Skeletal muscle tissue (tissue), 3 donors: ENCODE measurements at regions not wholly inside any gene's neighbourhood (a gene's known extent, or its start where the extent isn't known, plus 50 kb on each side); places are given as distances from the start of the nearest gene placed in this dataset.
"Not testable (repeated sequence)": the region's sequence is repeated elsewhere in the genome, so short reads cannot be mapped to it uniquely, and the experiment has no call there.

Source experiments
- H3K27ac ChIP-seq: one replicate; pipeline ENCODE4 v1.7.0; 2013; ENCODE audit warnings: mild to moderate bottlenecking, low read depth, low read length, inconsistent platforms
- H3K27me3 ChIP-seq, 3 donors: one replicate each; pipeline ENCODE4 v1.7.0; 2013; ENCODE audit warnings: low read length in 3 of 3; ENCODE audit not compliant: control insufficient read depth in 3 of 3, insufficient read depth in 3 of 3
- H3K36me3 ChIP-seq, 3 donors: one replicate each; pipeline ENCODE4 v1.7.0; 2013; ENCODE audit warnings: low read length in 3 of 3; ENCODE audit not compliant: control insufficient read depth in 3 of 3, insufficient read depth in 3 of 3
- H3K4me1 ChIP-seq, 3 donors: one replicate each; pipeline ENCODE4 v1.7.0; 2013; ENCODE audit warnings: low read length in 3 of 3, mild to moderate bottlenecking in 3 of 3; ENCODE audit not compliant: control insufficient read depth in 3 of 3, insufficient read depth in 3 of 3
- H3K4me3 ChIP-seq, 3 donors: one replicate each; pipeline ENCODE4 v1.7.0; 2013; ENCODE audit warnings: low read length in 3 of 3
- H3K9ac ChIP-seq, 3 donors: one replicate each; pipeline ENCODE4 v1.7.0; 2013; ENCODE audit warnings: low read length in 3 of 3, mild to moderate bottlenecking in 3 of 3, moderate library complexity in 2 of 3, low read depth in 1 of 3
- H3K9me3 ChIP-seq, 3 donors: one replicate each; pipeline ENCODE4 v1.7.0; 2013; ENCODE audit warnings: low read length in 3 of 3; ENCODE audit not compliant: control insufficient read depth in 3 of 3
- donor health status: Osteomylitis.

GRCh38 chr4:66931981-66932380, 613.3 kb downstream of the CENPC start:
- not testable (repeated sequence) for H3K4me3 ChIP-seq, H3K36me3 ChIP-seq, H3K27ac ChIP-seq, H3K4me1 ChIP-seq, H3K27me3 ChIP-seq, H3K9ac ChIP-seq, H3K9me3 ChIP-seq

- Histone ChIP-seq H3K9me3 (no peaks in the 10 kb centered on the region), H3K27ac (no peak overlapping the region), H3K27me3 (no peaks in the 10 kb centered on the region), H3K36me3 (no peaks in the 10 kb centered on the region), H3K4me1 (no peaks in the 10 kb centered on the region), H3K9ac (no peak overlapping the region), H3K4me3 (no peak overlapping the region)
Observed at GRCh38 chr4:66930206-66930605, 615.1 kb downstream of the CENPC start.

GRCh38 chr4:66929748-66930147, 615.6 kb downstream of the CENPC start:
- H3K9me3 ChIP-seq = no peaks in the 10 kb centered on the region
- no peaks in the 10 kb centered on the region for H3K4me1 ChIP-seq
- no peak overlapping the region for H3K27ac ChIP-seq
- H3K4me3 ChIP-seq = no peak overlapping the region
- H3K9ac ChIP-seq = no peak overlapping the region
- no peaks in the 10 kb centered on the region for H3K27me3 ChIP-seq
- H3K36me3 ChIP-seq = no peaks in the 10 kb centered on the region

GRCh38 chr4:66928881-66929280, 616.4 kb downstream of the CENPC start:
- not testable (repeated sequence) for H3K27me3 ChIP-seq, H3K4me1 ChIP-seq, H3K27ac ChIP-seq, H3K9me3 ChIP-seq, H3K9ac ChIP-seq, H3K4me3 ChIP-seq, H3K36me3 ChIP-seq

GRCh38 chr4:66927937-66928336, 617.4 kb downstream of the CENPC start:
- Histone ChIP-seq H3K9me3 (no peaks in the 10 kb centered on the region), H3K4me3 (no peak overlapping the region), H3K4me1 (no peaks in the 10 kb centered on the region), H3K27me3 (no peaks in the 10 kb centered on the region), H3K27ac (no peak overlapping the region), H3K9ac (no peak overlapping the region), H3K36me3 (no peaks in the 10 kb centered on the region)

GRCh38 chr4:66926687-66927086, 618.6 kb downstream of the CENPC start:
- H3K9me3 ChIP-seq = no peaks in the 10 kb centered on the region
- no peaks in the 10 kb centered on the region for H3K36me3 ChIP-seq
- H3K9ac ChIP-seq = no peak overlapping the region
- no peaks in the 10 kb centered on the region for H3K27me3 ChIP-seq
- no peak overlapping the region for H3K27ac ChIP-seq
- H3K4me3 ChIP-seq = no peak overlapping the region
- H3K4me1 ChIP-seq = no peaks in the 10 kb centered on the region

- no peak overlapping the region for H3K9ac ChIP-seq
- H3K4me3 ChIP-seq = no peak overlapping the region
- no peaks in the 10 kb centered on the region for H3K36me3 ChIP-seq
- H3K9me3 ChIP-seq = no peaks in the 10 kb centered on the region
- H3K4me1 ChIP-seq = no peaks in the 10 kb centered on the region
- H3K27me3 ChIP-seq = no peaks in the 10 kb centered on the region
- no peak overlapping the region for H3K27ac ChIP-seq
Observed at GRCh38 chr4:66923081-66923865, 622.0 kb downstream of the CENPC start.

- Histone ChIP-seq H3K9ac (no peak overlapping the region), H3K36me3 (no peaks in the 10 kb centered on the region), H3K9me3 (no peaks in the 10 kb centered on the region), H3K4me1 (no peaks in the 10 kb centered on the region), H3K27me3 (no peaks in the 10 kb centered on the region), H3K4me3 (no peak overlapping the region), H3K27ac (no peak overlapping the region)
Observed at GRCh38 chr4:66921433-66921832, 623.9 kb downstream of the CENPC start.

GRCh38 chr4:66920514-66920913, 624.8 kb downstream of the CENPC start:
- no peak overlapping the region for H3K27ac ChIP-seq
- no peaks in the 10 kb centered on the region for H3K36me3 ChIP-seq
- no peaks in the 10 kb centered on the region for H3K27me3 ChIP-seq

GRCh38 chr4:66911880-66912279, 633.4 kb downstream of the CENPC start:
- Histone ChIP-seq H3K9ac (no peak overlapping the region), H3K27me3 (no peaks in the 10 kb centered on the region), H3K36me3 (no peaks in the 10 kb centered on the region), H3K4me1 (no peaks in the 10 kb centered on the region), H3K27ac (no peak overlapping the region), H3K9me3 (no peaks in the 10 kb centered on the region), H3K4me3 (no peak overlapping the region)

More at GRCh38 chr4:66920514-66920913, 624.8 kb downstream of the CENPC start:
- no peaks in the 10 kb centered on the region for H3K4me1 ChIP-seq
- no peak overlapping the region for H3K9ac ChIP-seq
- no peaks in the 10 kb centered on the region for H3K9me3 ChIP-seq
- H3K4me3 ChIP-seq = no peak overlapping the region
